GM20000 (cell line): ENCODE measurements at regions not wholly inside any gene's neighbourhood (a gene's known extent, or its start where the extent isn't known, plus 50 kb on each side); places are given as distances from the start of the nearest gene placed in this dataset.
A peak's percentile ranks its signal among the peaks of the same experiment; 100 is the strongest.

ENCODE experiments used
- DNase-seq: peaks from one replicate; pipeline ENCODE4 v3.0.0; 2012; ENCODE audit warnings: low spot score
- TF ChIP-seq, protein P1 (sequence below): IDR thresholded peaks from 2 replicates; pipeline ENCODE4 v1.5.1; 2012; ENCODE audit warnings: mild to moderate bottlenecking, control low read depth; ENCODE audit errors: extremely low read depth, missing control alignments

DNA sequence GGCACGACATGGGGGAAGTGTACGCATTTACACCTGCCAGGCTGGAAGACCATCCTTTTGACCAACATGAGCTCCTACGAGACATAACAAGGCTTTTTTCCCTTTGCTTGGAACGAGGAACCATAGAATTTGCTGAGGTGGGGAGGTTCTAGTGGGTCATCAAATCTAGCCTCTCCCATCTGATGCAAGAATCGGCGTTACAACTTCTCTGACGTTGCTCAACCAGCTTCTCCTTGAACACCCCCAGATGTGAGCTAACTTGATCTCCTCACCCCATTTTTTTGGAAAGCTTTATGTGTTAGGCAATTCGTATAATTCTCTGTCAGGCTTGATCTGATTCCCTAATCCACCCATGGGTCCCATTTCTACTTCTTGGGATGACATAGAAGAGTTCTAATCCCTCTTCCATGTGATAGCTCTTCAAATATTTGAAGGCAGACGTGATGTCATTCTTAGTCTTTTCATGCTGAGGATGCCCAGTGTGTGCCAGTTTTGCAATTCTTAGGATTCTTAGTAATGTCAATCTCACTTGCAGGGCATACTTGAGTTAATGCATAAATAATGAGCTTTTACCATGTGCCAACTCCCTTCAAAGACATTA is 163.6 kb upstream of the PARP11 start:
- DNase-seq = no peak
- TF ChIP-seq, protein P1, sequence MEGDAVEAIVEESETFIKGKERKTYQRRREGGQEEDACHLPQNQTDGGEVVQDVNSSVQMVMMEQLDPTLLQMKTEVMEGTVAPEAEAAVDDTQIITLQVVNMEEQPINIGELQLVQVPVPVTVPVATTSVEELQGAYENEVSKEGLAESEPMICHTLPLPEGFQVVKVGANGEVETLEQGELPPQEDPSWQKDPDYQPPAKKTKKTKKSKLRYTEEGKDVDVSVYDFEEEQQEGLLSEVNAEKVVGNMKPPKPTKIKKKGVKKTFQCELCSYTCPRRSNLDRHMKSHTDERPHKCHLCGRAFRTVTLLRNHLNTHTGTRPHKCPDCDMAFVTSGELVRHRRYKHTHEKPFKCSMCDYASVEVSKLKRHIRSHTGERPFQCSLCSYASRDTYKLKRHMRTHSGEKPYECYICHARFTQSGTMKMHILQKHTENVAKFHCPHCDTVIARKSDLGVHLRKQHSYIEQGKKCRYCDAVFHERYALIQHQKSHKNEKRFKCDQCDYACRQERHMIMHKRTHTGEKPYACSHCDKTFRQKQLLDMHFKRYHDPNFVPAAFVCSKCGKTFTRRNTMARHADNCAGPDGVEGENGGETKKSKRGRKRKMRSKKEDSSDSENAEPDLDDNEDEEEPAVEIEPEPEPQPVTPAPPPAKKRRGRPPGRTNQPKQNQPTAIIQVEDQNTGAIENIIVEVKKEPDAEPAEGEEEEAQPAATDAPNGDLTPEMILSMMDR = no peak

- no peak for DNase-seq
These were observed 161.7 kb upstream of the PARP11 start for GRCh38 chr12:4034921-4035320.

DNA sequence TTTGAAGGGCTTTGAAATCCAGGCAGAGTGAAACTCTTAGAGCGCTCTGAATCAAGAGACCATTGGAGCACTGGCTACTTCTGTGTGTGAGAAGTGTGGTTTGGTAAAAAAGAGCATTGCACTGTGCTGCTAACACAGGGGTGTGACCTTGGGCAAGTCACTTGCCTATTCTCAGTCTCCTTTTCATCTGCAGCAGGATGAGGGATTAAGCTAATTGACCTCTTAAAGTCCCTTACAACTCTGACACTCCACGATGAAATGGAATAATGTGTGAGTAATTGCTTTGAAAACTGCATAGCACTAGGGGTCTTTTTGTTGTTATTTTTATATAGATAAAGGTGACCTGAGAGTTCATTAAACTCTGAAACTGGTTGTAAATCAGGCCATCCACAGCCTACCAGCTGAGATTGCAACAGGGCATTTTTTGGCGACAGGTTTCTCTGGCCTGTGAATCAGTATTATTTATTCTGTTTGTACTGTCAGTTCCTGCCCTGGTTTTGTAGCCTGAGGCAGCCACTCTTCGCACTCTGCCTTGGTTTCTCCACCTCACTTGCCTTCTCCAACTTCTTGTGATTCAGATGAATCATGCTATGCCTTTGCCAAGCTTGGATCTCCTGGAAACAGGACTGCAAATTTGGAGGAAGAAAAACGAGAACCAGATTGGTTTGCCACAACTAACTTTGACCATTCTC is 159.9 kb upstream of the PARP11 start:
- no peak for DNase-seq
- TF ChIP-seq, protein P1 = no peak

More at GRCh38 chr12:4034921-4035320, 161.7 kb upstream of the PARP11 start:
- TF ChIP-seq, protein P1 = no peak

GRCh38 chr12:4031703-4032291 is 158.6 kb upstream of the PARP11 start:
- TF ChIP-seq, protein P1 = no peak
- no peak for DNase-seq

- TF ChIP-seq, protein P1 = no peak
- peak; percentile 95 for DNase-seq
These were observed 157.9 kb upstream of the PARP11 start for GRCh38 chr12:4030929-4031702.

DNA sequence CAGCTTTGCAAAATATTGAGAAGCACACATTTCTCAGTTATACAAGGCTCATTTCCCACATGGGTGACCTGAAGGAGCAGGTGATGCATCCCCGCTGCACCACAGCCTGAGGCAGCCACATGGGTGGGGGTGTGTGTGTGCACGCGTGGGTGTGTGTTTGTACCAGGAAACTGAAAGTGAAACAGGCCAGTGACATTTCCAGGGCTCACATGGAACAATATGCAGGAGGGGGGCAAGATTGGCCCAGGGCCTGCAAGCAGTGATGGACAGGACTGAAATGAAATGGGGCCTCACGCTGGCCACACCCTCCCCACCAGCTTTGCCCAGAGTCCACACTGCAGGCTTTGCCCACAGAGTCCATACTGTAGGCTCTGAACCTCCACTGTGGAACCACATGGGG is 154.2 kb upstream of the PARP11 start:
- no peak for DNase-seq
- TF ChIP-seq, protein P1 = no peak
